Liver (tissue), 3 donors: ENCODE measurements at regions not wholly inside any gene's neighbourhood (a gene's known extent, or its start where the extent isn't known, plus 50 kb on each side); places are given as distances from the start of the nearest gene placed in this dataset.

Source experiments
- CTCF ChIP-seq: fragments of 150-350 bp; IDR thresholded peaks from 2 replicates; pipeline ENCODE4 v1.5.1; 2017; ENCODE audit warnings: improper control_type of control experiment, low read depth, low read length; ENCODE audit not compliant: missing input control
- FOXA1 ChIP-seq: IDR thresholded peaks from 2 replicates; pipeline ENCODE4 v1.6.1; 2016; ENCODE audit warnings: antibody characterized with exemption
- FOXA2 ChIP-seq: IDR thresholded peaks from 2 replicates; pipeline ENCODE4 v1.6.1; 2016; ENCODE audit warnings: antibody characterized with exemption
- GABPA ChIP-seq, 2 donors: IDR thresholded peaks in 1 of 2; conservative IDR thresholded peaks in 1 of 2; 2 replicates each; pipeline ENCODE4 v1.6.1; 2016; ENCODE audit warnings: antibody characterized with exemption in 2 of 2, mild to moderate bottlenecking in 1 of 2, moderate library complexity in 1 of 2
- HNF4G ChIP-seq: IDR thresholded peaks from 2 replicates; pipeline ENCODE4 v1.6.1; 2016; ENCODE audit warnings: antibody characterized with exemption
- JUND ChIP-seq, 2 donors: IDR thresholded peaks; 2 replicates each; pipeline ENCODE4 v1.6.1; 2016; ENCODE audit warnings: antibody characterized with exemption in 2 of 2
- RAD21 ChIP-seq, 2 donors: IDR thresholded peaks; 2 replicates each; pipeline ENCODE4 v1.6.1; 2016; ENCODE audit warnings: antibody characterized with exemption in 2 of 2, mild to moderate bottlenecking in 2 of 2
- TAF1 ChIP-seq: conservative IDR thresholded peaks from 2 replicates; pipeline ENCODE4 v1.6.1; 2016; ENCODE audit warnings: antibody characterized with exemption, mild to moderate bottlenecking
- TF ChIP-seq, protein P1 (sequence below): IDR thresholded peaks from 2 replicates; pipeline ENCODE4 v1.6.1; 2016; ENCODE audit warnings: antibody characterized with exemption, mild to moderate bottlenecking
- TF ChIP-seq, protein P2 (sequence below): IDR thresholded peaks from 2 replicates; pipeline ENCODE4 v1.6.1; 2016; ENCODE audit warnings: antibody characterized with exemption
- donor health status: healthy.
- donor health status: healthy.

DNA sequence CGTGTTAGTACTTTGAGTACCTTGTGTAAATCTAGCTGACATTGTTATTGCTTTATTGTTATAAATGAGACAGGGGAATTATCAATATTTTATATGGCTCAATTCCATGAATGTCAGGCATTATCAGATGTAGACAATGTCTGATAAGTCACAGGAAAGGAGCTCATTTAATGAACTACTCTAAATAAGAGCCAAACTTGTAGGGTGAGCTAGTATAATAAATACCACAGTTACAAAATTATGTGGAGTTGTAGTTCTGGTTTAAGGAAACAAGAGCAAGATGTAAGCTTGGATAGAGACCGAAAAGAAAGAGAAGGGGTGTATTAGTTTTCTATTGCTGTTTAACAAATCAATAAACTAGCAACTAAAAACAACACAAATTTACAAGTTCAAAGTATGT is 891.8 kb upstream of the SLITRK1 start:
- TF ChIP-seq, protein P1, sequence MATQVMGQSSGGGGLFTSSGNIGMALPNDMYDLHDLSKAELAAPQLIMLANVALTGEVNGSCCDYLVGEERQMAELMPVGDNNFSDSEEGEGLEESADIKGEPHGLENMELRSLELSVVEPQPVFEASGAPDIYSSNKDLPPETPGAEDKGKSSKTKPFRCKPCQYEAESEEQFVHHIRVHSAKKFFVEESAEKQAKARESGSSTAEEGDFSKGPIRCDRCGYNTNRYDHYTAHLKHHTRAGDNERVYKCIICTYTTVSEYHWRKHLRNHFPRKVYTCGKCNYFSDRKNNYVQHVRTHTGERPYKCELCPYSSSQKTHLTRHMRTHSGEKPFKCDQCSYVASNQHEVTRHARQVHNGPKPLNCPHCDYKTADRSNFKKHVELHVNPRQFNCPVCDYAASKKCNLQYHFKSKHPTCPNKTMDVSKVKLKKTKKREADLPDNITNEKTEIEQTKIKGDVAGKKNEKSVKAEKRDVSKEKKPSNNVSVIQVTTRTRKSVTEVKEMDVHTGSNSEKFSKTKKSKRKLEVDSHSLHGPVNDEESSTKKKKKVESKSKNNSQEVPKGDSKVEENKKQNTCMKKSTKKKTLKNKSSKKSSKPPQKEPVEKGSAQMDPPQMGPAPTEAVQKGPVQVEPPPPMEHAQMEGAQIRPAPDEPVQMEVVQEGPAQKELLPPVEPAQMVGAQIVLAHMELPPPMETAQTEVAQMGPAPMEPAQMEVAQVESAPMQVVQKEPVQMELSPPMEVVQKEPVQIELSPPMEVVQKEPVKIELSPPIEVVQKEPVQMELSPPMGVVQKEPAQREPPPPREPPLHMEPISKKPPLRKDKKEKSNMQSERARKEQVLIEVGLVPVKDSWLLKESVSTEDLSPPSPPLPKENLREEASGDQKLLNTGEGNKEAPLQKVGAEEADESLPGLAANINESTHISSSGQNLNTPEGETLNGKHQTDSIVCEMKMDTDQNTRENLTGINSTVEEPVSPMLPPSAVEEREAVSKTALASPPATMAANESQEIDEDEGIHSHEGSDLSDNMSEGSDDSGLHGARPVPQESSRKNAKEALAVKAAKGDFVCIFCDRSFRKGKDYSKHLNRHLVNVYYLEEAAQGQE, result no peak
- TF ChIP-seq CTCF (no peak), HNF4G (no peak), JUND (IDR thresholded peaks at IDR 0.05) (no peak), TAF1 (no peak), FOXA1 (no peak), RAD21 (IDR thresholded peaks at IDR 0.05) (no peak), FOXA2 (no peak), GABPA (IDR thresholded peaks at IDR 0.05 in 1 of 2, conservative IDR thresholded peaks at IDR 0.05 in 1 of 2) (no peak)
- TF ChIP-seq, protein P2, sequence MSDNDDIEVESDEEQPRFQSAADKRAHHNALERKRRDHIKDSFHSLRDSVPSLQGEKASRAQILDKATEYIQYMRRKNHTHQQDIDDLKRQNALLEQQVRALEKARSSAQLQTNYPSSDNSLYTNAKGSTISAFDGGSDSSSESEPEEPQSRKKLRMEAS, result no peak
